ENCODE measurements at regions not wholly inside any gene's neighbourhood (a gene's known extent, or its start where the extent isn't known, plus 50 kb on each side); places are given as distances from the start of the nearest gene placed in this dataset.
"Not testable (repeated sequence)": the region's sequence is repeated elsewhere in the genome, so short reads cannot be mapped to it uniquely, and the experiment has no call there.

GRCh38 chr1:66424530-66424929 lies 109.4 kb upstream of the SGIP1 start:
- in situ Hi-C loops (cut with HindIII; ENCODE audit: low pct_unique_long_range_greater_than_20kb, low sequenced_read_pairs); DNase-seq (ENCODE audit: low read depth in 1 of 2, low spot score in 1 of 2): not testable (repeated sequence)

DNA sequence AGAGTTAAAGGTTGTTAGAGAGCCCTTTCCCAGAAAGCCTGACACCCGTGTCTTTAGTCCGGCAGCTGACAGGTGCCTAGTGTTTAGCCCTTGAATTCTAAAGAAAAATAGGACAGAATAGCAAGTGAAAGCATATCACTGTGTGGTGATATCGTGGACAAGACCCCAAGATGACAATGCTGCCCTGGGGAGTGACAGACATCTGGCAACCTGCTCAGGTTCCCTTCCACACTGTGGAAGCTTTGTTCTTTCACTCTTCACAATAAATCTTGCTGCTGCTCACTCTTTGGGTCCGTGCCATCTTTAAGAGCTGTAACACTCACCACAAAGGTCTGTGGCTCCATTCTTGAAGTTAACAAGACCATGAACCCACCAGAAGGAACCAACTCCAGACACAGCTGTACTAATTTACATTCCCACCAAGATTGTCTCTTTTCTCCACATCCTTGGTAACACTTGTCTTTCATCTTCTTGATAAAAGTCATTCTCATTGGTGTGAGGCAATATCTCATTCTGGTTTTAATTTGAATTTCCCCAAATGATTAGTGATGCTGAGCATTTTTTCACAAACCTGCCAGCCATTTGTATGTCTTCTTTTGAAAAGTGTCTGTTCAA lies 107.6 kb upstream of the SGIP1 start:
- DNase-seq (ENCODE audit: low read depth in 1 of 2, low spot score in 1 of 2) = no peak
- in situ Hi-C loops (cut with HindIII; ENCODE audit: low pct_unique_long_range_greater_than_20kb, low sequenced_read_pairs) = no loop called here
- no peak for TF ChIP-seq JUND (IDR thresholded peaks at IDR 0.05; ENCODE audit: low read depth)

DNA sequence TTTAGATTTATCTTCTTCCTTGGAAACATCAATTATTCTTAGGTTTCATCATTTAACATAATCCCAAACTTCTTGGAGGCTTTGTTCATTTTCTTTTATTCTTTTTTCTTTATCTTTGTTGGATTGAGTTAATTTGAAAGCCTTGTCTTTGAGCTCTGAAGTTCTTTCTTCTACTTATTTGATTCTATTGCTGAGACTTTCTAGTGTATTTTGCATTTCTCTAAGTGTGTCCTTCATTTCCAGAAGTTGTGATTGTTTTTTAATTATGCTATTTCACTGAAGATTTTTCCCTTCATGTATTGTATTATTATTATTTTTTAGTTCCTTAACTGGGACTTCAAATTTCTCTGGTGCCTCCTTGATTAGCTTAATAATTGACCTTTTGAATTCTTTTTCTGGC lies 103.1 kb upstream of the SGIP1 start:
- in situ Hi-C loops (cut with HindIII; ENCODE audit: low pct_unique_long_range_greater_than_20kb, low sequenced_read_pairs); DNase-seq (ENCODE audit: low read depth in 1 of 2, low spot score in 1 of 2): not testable (repeated sequence)

GRCh38 chr1:66431999-66432398 lies 102.0 kb upstream of the SGIP1 start:
- no peak for TF ChIP-seq JUND (IDR thresholded peaks at IDR 0.05; ENCODE audit: low read depth)
- in situ Hi-C loops (cut with HindIII; ENCODE audit: low pct_unique_long_range_greater_than_20kb, low sequenced_read_pairs) = no loop called here
- no peak for DNase-seq (ENCODE audit: low read depth in 1 of 2, low spot score in 1 of 2)

GRCh38 chr1:66433611-66434010 lies 100.3 kb upstream of the SGIP1 start:
- TF ChIP-seq JUND (IDR thresholded peaks at IDR 0.05; ENCODE audit: low read depth) = no peak
- in situ Hi-C loops (cut with HindIII; ENCODE audit: low pct_unique_long_range_greater_than_20kb, low sequenced_read_pairs) = no loop called here

DNA sequence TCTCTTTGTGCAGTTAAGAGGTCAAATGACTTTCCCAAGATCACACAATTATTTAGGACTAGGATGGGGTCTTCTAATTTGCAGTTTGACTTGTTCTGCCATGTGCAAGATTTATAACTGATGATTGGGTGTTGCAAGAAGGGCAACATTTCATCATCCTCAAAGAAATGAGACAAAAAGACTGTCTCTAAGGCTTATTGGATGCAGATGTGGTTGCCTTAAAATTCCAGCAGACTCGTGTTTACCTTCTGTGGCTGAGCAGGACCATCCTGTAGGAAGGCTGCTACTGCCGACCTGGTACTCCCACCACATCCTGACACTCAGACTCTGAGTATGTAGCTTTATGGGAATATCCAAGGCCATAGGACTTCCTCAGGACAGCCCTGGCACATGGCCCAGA lies 99.9 kb upstream of the SGIP1 start:
- DNase-seq (ENCODE audit: low read depth in 1 of 2, low spot score in 1 of 2) = no peak
- in situ Hi-C loops (cut with HindIII; ENCODE audit: low pct_unique_long_range_greater_than_20kb, low sequenced_read_pairs) = no loop called here
- no peak for TF ChIP-seq JUND (IDR thresholded peaks at IDR 0.05; ENCODE audit: low read depth)

More at GRCh38 chr1:66433611-66434010, 100.3 kb upstream of the SGIP1 start:
- DNase-seq (ENCODE audit: low read depth in 1 of 2, low spot score in 1 of 2) = no peak

- DNase-seq (ENCODE audit: low read depth in 1 of 2, low spot score in 1 of 2) = no peak
- TF ChIP-seq JUND (IDR thresholded peaks at IDR 0.05; ENCODE audit: low read depth) = no peak
- in situ Hi-C loops (cut with HindIII; ENCODE audit: low pct_unique_long_range_greater_than_20kb, low sequenced_read_pairs) = no loop called here
Measured at GRCh38 chr1:66435541-66435940, 98.4 kb upstream of the SGIP1 start.

- DNase-seq (ENCODE audit: low read depth in 1 of 2, low spot score in 1 of 2) = peak in 1 of 2 experiments; percentile 19
- no peak for TF ChIP-seq JUND (IDR thresholded peaks at IDR 0.05; ENCODE audit: low read depth)
- in situ Hi-C loops (cut with HindIII; ENCODE audit: low pct_unique_long_range_greater_than_20kb, low sequenced_read_pairs) = no loop called here
Measured at GRCh38 chr1:66436378-66437135, 97.4 kb upstream of the SGIP1 start.

GRCh38 chr1:66437136-66437401 lies 96.9 kb upstream of the SGIP1 start:
- no peak for TF ChIP-seq JUND (IDR thresholded peaks at IDR 0.05; ENCODE audit: low read depth)

GRCh38 chr1:66438062-66438461 lies 95.9 kb upstream of the SGIP1 start:
- DNase-seq (ENCODE audit: low read depth in 1 of 2, low spot score in 1 of 2) = no peak
- in situ Hi-C loops (cut with HindIII; ENCODE audit: low pct_unique_long_range_greater_than_20kb, low sequenced_read_pairs) = no loop called here
- TF ChIP-seq JUND (IDR thresholded peaks at IDR 0.05; ENCODE audit: low read depth) = no peak

More at GRCh38 chr1:66437136-66437401, 96.9 kb upstream of the SGIP1 start:
- in situ Hi-C loops (cut with HindIII; ENCODE audit: low pct_unique_long_range_greater_than_20kb, low sequenced_read_pairs) = no loop called here
- no peak for DNase-seq (ENCODE audit: low read depth in 1 of 2, low spot score in 1 of 2)

GRCh38 chr1:66438501-66438900 lies 95.5 kb upstream of the SGIP1 start:
- in situ Hi-C loops (cut with HindIII; ENCODE audit: low pct_unique_long_range_greater_than_20kb, low sequenced_read_pairs) = no loop called here

DNA sequence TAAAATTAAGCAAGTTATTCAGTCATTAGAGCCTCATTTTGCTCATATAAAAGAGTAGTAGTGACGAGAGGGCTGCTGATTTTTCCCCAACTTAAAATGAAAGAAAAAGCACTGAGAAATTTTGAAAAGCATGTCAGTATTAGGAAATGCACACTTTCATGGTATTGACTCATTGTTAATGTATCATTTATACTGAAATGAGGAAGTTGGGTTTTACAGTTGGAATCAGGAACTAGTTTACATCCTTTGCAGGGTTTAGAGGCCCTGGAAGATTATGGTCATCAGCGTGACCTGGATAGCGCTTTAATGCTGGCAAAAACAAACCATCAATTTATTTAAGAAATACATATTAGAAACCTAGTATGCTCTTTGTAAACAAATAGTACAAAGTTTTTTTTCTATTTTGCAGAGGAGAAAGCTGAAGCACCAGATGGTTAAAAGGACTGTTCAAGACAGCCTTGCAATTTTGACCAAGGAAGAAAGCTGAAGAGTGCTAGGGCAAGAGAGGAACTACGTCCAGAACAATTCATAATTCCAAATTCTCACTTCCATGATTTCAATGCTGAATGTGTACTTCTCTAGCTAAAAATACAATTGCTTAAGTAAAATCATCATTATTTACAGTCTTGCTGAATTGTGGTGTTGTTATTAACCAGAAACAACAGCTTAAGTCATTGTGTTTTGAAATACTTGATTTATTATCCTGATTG lies 94.8 kb upstream of the SGIP1 start:
- TF ChIP-seq JUND (IDR thresholded peaks at IDR 0.05; ENCODE audit: low read depth) = no peak
- in situ Hi-C loops (cut with HindIII; ENCODE audit: low pct_unique_long_range_greater_than_20kb, low sequenced_read_pairs) = no loop called here
- DNase-seq (ENCODE audit: low read depth in 1 of 2, low spot score in 1 of 2) = no peak

More at GRCh38 chr1:66438501-66438900, 95.5 kb upstream of the SGIP1 start:
- no peak for TF ChIP-seq JUND (IDR thresholded peaks at IDR 0.05; ENCODE audit: low read depth)
- no peak for DNase-seq (ENCODE audit: low read depth in 1 of 2, low spot score in 1 of 2)

GRCh38 chr1:66443793-66444192 lies 90.2 kb upstream of the SGIP1 start:
- no peak for TF ChIP-seq JUND (IDR thresholded peaks at IDR 0.05; ENCODE audit: low read depth)
- in situ Hi-C loops (cut with HindIII; ENCODE audit: low pct_unique_long_range_greater_than_20kb, low sequenced_read_pairs) = no loop called here

More at GRCh38 chr1:66443793-66444192, 90.2 kb upstream of the SGIP1 start:
- no peak for DNase-seq (ENCODE audit: low read depth in 1 of 2, low spot score in 1 of 2)

All from T47D (cell line).